NB4 (cell line): ENCODE measurements at regions not wholly inside any gene's neighbourhood (a gene's known extent, or its start where the extent isn't known, plus 50 kb on each side); places are given as distances from the start of the nearest gene placed in this dataset.

ENCODE experiments used
- CTCF ChIP-seq: IDR thresholded peaks from one replicate; pipeline ENCODE4 v1.5.1; 2012; ENCODE audit warnings: low read depth, low read length
- POLR2A ChIP-seq: IDR thresholded peaks from 2 replicates; pipeline ENCODE4 v1.6.1; 2011; ENCODE audit warnings: mild to moderate bottlenecking; ENCODE audit not compliant: insufficient read length; ENCODE audit errors: extremely low read depth

DNA sequence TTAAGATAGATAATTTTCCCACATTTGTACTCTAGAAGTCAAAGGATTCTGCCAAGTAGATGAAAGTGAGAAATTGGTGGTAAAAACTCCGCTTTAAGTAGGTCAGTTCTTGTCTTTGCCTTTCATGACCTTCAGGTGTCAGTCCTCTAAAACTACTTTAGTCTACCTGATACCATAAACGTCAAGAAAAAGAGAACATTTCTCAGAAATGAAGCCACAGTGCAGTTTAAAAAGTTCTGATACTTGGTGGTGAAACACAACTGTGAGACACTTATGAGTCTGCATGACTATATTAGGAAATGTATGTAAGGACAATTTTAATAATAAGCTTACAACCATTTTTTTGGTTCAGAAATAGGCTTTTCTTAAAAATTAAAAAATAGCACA, 583.3 kb downstream of the SATB2 start:
- TF ChIP-seq CTCF (no peak), POLR2A (no peak)
